Fibroblast of lung (primary cell): ENCODE measurements at regions not wholly inside any gene's neighbourhood (a gene's known extent, or its start where the extent isn't known, plus 50 kb on each side); places are given as distances from the start of the nearest gene placed in this dataset.

Experiments
- DNase-seq, 2 donors: peaks; one replicate each; pipeline versions ENCODE4 v3.0.0 to v3.0.0-alpha.2; 2010; ENCODE audit warnings: low read depth in 2 of 2
- H2AFZ ChIP-seq: 2 replicates; pipeline ENCODE4 v1.5.1; 2012; ENCODE audit warnings: low read length, control low read depth, inconsistent platforms
- H3K27ac ChIP-seq: 2 replicates; pipeline ENCODE4 v1.5.1; 2011; ENCODE audit warnings: low read length, control low read depth; ENCODE audit not compliant: insufficient read depth
- H3K27me3 ChIP-seq: 2 replicates; pipeline ENCODE4 v1.5.1; 2011; ENCODE audit warnings: mild to moderate bottlenecking, low read length; ENCODE audit not compliant: control insufficient read depth, insufficient read depth
- H3K36me3 ChIP-seq: 2 replicates; pipeline ENCODE4 v1.5.1; 2011; ENCODE audit warnings: low read length; ENCODE audit not compliant: control insufficient read depth, insufficient read depth
- H3K4me1 ChIP-seq: 2 replicates; pipeline ENCODE4 v1.5.1; 2011; ENCODE audit warnings: low read length; ENCODE audit not compliant: control insufficient read depth, insufficient read depth; ENCODE audit errors: extremely low read depth
- H3K4me2 ChIP-seq: 2 replicates; pipeline ENCODE4 v1.5.1; 2011; ENCODE audit warnings: low read length, control low read depth; ENCODE audit not compliant: insufficient read depth; ENCODE audit errors: extremely low read depth
- H3K4me3 ChIP-seq, 4 experiments: fragments of 200-600 bp in 1 of 4; sonication (generic) in 1 of 4; replicated peaks in 1 of 4; 2 replicates each; pipeline ENCODE4 v1.5.1; 2011 to 2016; ENCODE audit warnings: low read length in 4 of 4, low read depth in 3 of 4, mild to moderate bottlenecking in 3 of 4, control low read depth in 2 of 4, inconsistent platforms in 1 of 4, mixed read lengths in 1 of 4; ENCODE audit not compliant: insufficient read depth in 1 of 4; ENCODE audit errors: control extremely low read depth in 1 of 4
- H3K79me2 ChIP-seq: 2 replicates; pipeline ENCODE4 v1.5.1; 2012; ENCODE audit warnings: mild to moderate bottlenecking, low read length, inconsistent platforms; ENCODE audit not compliant: control insufficient read depth, insufficient read depth
- H3K9ac ChIP-seq: 2 replicates; pipeline ENCODE4 v1.5.1; 2011; ENCODE audit warnings: mild to moderate bottlenecking, low read length, control low read depth; ENCODE audit not compliant: insufficient read depth
- H3K9me3 ChIP-seq: 2 replicates; pipeline ENCODE4 v1.5.1; 2012; ENCODE audit warnings: low read depth, low read length; ENCODE audit not compliant: control insufficient read depth, insufficient read depth
- H4K20me1 ChIP-seq: 2 replicates; pipeline ENCODE4 v1.5.1; 2011; ENCODE audit warnings: low read length; ENCODE audit not compliant: control insufficient read depth, insufficient read depth; ENCODE audit errors: extremely low read depth
- EZH2 ChIP-seq: IDR thresholded peaks from 2 replicates; pipeline ENCODE4 v1.5.1; 2012; ENCODE audit warnings: low read length, control low read depth, mild to moderate bottlenecking; ENCODE audit errors: missing control alignments
- TF ChIP-seq, protein P1 (sequence below), 2 donors: IDR thresholded peaks in 1 of 2; conservative IDR thresholded peaks in 1 of 2; 1 replicate in 1 of 2; 2 replicates in 1 of 2; pipeline ENCODE4 v1.5.1; 2011 to 2012; ENCODE audit warnings: low read length in 2 of 2, control low read depth in 1 of 2, inconsistent platforms in 1 of 2, low read depth in 1 of 2, mild to moderate bottlenecking in 1 of 2

DNA sequence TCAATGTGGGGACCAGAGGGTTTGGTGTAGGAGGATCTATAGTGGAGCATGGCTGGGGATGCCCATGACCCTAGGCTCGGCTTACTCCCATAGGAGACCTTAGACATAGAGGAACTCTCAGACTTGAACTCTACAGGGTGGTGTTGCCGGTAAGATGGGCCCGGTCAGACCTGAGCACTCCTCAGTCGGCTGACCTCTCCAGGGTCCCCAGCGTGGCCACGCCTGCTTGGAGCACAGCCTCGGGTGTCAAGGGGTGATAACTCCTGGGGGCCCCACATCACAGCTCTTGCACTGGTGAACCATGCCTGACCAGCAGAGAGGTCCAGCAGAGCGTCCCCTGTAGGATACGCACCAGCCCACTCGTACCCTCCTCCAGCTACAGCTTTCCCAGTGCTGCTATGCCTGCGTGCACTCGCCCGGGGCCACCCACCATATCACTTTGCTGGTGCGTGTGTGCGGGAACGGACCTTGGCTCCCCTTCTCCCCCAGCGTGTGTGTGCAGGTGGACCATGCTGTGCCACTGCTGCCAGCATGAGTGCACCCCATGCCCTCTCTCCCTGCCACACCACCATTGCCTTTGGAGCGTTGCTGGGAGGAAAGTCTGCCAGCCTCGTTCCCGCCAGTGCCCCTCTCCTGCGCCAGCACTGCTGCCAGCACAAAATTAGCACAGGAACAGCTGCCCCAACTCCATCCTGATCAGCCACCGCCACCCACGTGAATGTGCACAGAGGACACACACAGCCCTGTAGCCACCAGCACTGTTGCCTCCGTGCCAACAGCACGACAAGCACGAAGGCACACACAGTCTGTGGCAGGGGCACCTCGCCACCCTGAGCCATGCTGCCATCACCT, 806.6 kb downstream of the GLUD2 start:
- TF ChIP-seq, protein P1, sequence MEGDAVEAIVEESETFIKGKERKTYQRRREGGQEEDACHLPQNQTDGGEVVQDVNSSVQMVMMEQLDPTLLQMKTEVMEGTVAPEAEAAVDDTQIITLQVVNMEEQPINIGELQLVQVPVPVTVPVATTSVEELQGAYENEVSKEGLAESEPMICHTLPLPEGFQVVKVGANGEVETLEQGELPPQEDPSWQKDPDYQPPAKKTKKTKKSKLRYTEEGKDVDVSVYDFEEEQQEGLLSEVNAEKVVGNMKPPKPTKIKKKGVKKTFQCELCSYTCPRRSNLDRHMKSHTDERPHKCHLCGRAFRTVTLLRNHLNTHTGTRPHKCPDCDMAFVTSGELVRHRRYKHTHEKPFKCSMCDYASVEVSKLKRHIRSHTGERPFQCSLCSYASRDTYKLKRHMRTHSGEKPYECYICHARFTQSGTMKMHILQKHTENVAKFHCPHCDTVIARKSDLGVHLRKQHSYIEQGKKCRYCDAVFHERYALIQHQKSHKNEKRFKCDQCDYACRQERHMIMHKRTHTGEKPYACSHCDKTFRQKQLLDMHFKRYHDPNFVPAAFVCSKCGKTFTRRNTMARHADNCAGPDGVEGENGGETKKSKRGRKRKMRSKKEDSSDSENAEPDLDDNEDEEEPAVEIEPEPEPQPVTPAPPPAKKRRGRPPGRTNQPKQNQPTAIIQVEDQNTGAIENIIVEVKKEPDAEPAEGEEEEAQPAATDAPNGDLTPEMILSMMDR (conservative IDR thresholded peaks at IDR 0.05 in 1 of 2, IDR thresholded peaks at IDR 0.05 in 1 of 2; ENCODE audit: low read depth in 1 of 2, low read length in 2 of 2): no peak
- no peak for TF ChIP-seq EZH2
- Histone ChIP-seq H2AFZ (no peak overlapping the region), H3K9ac (no peak overlapping the region), H3K4me3 (no peak overlapping the region), H3K4me2 (no peak overlapping the region), H4K20me1 (no peaks in the 10 kb centered on the region), H3K79me2 (no peaks in the 10 kb centered on the region), H3K36me3 (no peaks in the 10 kb centered on the region), H3K9me3 (no peaks in the 10 kb centered on the region), H3K27me3 (no peaks in the 10 kb centered on the region), H3K4me1 (no peaks in the 10 kb centered on the region), H3K27ac (no peak overlapping the region)
- DNase-seq: no peak

DNA sequence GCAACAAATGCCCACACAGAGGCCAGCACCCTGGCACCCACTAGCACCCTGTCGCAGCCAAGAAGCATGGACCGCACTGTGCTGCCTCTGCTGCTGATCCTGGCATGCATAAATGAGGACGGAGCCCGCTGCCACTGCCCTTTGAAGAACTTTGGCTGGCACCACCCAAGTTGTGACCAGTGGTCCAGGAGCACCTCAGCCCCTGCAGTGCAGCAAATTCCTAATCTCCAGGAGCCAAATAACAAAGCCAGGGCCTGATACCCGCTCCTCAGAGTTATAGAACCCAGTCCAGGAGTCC, 807.2 kb downstream of the GLUD2 start:
- Histone ChIP-seq H3K4me2 (no peak overlapping the region), H3K27ac (no peak overlapping the region), H3K79me2 (no peaks in the 10 kb centered on the region), H4K20me1 (no peaks in the 10 kb centered on the region), H3K36me3 (no peaks in the 10 kb centered on the region), H3K9me3 (no peaks in the 10 kb centered on the region), H3K27me3 (no peaks in the 10 kb centered on the region), H2AFZ (no peak overlapping the region), H3K4me3 (no peak overlapping the region), H3K4me1 (no peaks in the 10 kb centered on the region), H3K9ac (no peak overlapping the region)
- DNase-seq: no peak
- TF ChIP-seq, protein P1 (conservative IDR thresholded peaks at IDR 0.05 in 1 of 2, IDR thresholded peaks at IDR 0.05 in 1 of 2; ENCODE audit: low read depth in 1 of 2, low read length in 2 of 2): no peak
- TF ChIP-seq EZH2: no peak

DNA sequence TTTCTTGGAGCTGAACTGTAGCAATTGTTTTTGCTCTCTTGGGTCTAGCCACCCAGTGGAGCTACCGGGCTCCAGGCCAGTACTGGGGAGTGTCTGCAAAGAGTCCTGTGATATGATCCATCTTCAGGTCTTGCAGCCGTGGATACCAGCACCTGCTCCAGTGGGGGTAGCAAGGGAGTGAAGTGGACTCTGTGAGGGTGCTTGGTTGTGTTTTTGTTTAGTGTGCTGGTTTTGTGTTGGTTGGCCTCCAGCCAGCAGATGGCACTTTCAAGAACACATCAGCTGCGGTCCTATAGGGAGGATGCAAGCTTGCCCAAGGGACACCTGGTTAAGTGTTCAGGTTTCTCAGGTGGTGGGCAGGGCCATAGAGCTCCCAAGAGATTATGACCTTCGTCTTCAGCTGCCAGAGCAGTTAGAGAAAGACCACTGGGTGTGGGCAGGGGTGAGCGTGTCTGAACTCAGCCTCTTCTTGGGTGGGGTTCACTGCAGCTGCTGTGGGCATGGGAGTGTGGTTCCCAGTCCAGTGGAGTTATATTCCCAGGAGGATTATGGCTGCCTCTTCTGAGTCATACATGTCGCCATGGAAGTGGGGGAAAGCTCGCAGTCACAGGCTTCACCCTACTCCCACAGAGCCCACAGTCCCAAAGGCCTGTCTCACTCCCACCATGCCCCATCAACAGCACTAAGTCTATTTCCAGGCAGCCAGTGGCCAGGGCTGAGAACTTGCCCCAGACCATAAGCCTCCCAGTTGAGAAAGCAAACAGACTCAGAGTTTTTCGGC, 811.6 kb downstream of the GLUD2 start:
- H3K79me2 ChIP-seq: no peaks in the 10 kb centered on the region
- no peak overlapping the region for H3K27ac ChIP-seq
- H3K9me3 ChIP-seq: no peaks in the 10 kb centered on the region
- no peaks in the 10 kb centered on the region for H4K20me1 ChIP-seq
- no peak overlapping the region for H3K4me2 ChIP-seq
- no peak overlapping the region for H3K4me3 ChIP-seq
- no peak for TF ChIP-seq EZH2
- TF ChIP-seq, protein P1 (conservative IDR thresholded peaks at IDR 0.05 in 1 of 2, IDR thresholded peaks at IDR 0.05 in 1 of 2; ENCODE audit: low read depth in 1 of 2, low read length in 2 of 2): no peak
- DNase-seq: no peak
- no peaks in the 10 kb centered on the region for H3K27me3 ChIP-seq
- H3K4me1 ChIP-seq: no peaks in the 10 kb centered on the region
- H3K9ac ChIP-seq: no peak overlapping the region
- no peaks in the 10 kb centered on the region for H3K36me3 ChIP-seq
- H2AFZ ChIP-seq: no peak overlapping the region
